Amniotic epithelial cell (primary cell): ENCODE measurements at regions not wholly inside any gene's neighbourhood (a gene's known extent, or its start where the extent isn't known, plus 50 kb on each side); places are given as distances from the start of the nearest gene placed in this dataset.
A peak's percentile ranks its signal among the peaks of the same experiment; 100 is the strongest.
"Not testable (repeated sequence)": the region's sequence is repeated elsewhere in the genome, so short reads cannot be mapped to it uniquely, and the experiment has no call there.

ENCODE experiments used
- DNase-seq: peaks from one replicate; pipeline ENCODE4 v3.0.0-alpha.2; 2010; ENCODE audit warnings: low read depth

DNA sequence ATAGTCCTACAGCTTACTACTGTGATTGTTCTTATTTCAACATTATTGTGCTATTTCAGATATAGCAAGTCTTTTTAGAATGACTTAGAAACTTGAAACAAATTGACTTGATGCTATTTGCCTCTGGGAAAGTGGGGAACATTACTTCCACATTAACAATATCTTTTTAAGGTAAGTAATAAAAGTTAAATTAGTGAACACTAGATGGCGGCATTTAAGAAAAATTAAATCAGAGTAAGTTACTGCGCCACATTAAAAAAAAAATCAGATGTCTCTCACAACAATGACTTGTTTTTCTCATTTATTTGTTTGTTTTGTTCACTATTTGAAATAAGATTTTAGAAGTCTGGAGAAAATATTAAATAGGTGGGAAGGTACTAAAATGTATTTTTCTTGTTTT is 1026.9 kb upstream of the SLIT2 start:
- DNase-seq, result peak; percentile 47

DNA sequence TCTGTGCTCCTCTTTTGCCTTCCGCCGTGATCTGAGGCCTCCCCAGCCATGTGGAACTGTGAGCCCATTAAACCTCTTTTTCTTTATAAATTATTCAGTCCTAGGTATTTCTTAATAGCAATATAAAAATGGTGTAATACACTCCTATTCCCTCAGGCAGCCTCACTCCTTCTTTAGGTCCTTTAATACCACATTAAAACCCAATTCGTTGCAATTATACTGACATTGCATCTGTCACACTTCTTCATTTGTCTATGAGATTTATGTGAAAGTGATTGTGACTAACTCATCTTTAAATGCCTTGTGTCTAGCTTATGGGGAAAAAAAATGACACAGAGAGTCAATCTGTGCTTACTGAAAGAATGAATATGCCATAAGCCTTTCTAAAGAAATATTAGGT is 1035.2 kb upstream of the SLIT2 start:
- no peak for DNase-seq

DNA sequence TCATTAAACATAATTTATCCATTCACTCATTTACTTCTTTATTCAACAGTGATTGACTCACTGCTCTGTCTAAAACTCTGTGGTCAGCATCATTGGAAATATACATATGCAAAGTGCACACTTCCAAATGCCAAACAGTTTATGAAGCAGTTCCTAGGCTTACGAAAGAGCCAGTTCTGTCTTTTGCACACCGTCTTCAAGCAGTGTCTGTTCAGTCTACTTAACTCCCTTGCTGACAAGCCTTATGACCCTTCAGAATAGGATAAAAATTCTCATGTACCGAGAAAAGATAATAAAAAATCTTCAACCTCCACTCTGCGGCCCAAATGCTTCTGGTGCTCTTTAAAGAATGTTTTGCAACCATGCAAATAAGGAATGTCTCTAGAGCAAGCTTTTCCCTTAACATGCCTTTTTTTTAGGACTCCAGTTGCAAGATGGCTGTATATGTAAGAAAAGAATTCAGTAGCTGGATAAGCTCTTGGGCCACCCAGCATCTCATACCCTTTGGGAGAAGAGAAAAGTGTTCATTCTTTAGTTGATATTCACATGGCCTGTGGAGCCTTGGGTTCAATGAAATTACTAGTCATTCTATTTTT is 1037.0 kb upstream of the SLIT2 start:
- peak; percentile 83 for DNase-seq

DNA sequence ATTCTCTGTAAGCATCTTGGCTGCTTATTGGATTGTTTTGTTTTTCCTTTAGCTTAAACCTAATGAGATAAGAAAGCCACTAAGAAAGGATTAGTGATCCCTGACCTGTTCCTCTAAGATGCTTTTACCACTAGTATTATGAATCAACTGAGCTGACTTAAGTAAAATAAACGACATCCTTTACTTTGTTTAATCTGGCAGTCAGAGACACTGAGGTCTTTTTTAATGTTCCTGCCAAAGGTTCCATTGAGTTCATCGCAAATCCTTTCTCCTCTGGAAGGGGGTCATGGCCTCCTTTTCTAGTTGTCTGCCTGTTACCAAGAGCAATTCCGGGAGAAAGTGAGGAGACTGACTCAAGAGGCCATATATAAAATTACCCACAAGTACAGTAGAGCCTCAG is 1038.3 kb upstream of the SLIT2 start:
- peak; percentile 86 for DNase-seq

- no peak for DNase-seq
Measured at GRCh38 chr4:19205853-19206252, 1045.9 kb upstream of the SLIT2 start.

- not testable (repeated sequence) for DNase-seq
Measured at GRCh38 chr4:19197838-19198237, 1053.9 kb upstream of the SLIT2 start.

DNA sequence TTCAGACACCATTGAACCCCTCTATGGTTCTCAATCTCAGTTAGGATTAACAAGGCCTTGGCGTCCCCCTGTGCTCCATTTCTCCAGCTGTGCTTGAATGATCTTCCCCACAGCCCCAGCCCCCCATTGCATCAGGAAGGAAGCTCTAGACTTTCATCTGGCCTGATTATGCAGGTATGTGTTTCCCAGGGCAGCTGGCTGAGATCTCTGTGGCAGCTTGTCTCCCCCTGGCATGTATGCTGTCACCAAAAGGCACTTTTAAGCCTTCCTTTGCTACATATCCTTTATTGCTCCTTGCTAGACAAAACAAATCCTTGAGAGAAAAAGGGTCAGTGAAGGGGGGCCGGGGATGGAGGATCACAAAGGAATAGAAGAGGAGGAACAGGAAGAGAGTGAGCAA is 1056.0 kb upstream of the SLIT2 start:
- DNase-seq, result no peak

DNA sequence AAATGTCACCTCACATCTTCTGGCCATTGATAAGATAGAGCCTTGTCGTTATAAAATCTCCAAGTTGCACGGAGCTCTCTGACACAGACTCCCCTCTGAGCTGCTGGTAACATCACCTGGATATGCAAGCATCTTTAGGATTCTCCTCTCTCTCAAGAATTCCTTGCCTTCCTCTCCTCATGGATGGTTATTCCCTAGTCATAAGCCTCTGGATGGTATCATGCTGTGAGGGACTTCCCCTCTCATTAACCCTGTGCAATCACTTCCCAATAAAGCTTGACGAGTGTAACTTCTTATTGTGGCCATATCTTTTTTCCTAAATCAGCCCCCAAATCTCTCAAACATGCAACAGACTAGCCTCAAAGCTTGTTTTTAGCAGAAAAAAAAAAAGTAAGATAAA is 1057.0 kb upstream of the SLIT2 start:
- no peak for DNase-seq

DNA sequence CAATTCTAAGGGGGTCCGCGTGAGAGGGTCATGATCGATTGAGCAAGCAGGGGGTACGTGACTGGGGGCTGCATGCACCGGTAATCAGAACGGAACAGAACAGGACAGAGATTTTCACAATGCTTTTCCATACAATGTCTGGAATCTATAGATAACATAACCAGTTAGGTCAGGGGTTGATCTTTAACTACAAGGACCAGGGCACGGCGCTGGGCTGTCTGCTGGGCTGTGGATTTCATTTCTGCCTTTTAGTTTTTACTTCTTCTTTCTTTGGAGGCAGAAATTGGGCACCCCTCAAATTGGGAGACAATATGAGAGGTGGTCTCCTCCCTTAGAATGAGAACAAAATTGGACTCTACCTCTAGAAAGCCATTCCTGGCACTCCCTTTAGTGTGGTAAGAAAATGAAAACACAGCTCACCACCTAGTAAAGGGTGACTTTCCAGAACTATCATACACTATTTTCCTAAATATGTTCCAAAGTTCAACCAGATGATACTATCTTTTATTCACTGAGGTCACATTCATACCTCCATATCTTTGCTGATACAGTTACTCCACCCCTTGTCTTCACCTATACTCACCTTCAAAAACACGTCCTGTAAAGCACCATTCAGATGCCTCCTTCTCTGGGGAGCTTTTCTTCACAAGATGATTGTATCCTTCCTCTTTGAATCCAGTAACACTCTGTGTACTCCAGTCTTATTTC is 1058.3 kb upstream of the SLIT2 start:
- no peak for DNase-seq

DNA sequence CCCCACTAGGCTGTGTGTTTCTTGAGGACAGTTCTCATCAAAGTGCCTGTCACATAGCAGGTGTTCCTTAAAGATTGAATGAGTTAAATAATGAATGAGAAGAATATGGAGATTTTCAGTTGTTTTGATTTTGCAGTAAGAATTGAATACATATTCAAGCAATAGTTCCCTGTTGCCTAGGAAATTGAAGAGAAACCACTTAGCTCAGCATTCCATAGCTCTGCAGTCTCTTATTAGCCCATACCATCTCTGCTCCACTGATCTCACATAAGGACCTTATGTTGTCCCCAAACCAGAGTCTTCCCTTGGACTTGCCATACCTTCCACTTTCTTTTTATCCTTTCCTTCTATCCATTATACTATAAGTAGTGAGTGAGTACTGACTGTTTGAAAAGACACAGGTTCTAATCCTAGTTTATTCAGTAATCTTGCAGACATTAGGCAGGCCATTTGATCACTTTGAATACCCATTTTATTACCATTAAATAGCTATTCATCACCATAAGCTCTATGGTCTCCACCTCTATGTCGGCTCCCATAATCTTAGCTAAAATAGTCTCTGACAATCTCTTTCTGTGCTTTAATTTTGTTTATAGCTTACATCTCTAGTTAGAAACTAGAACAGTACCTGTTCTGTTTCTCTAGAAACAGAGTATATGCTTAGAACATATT is 1059.6 kb upstream of the SLIT2 start:
- no peak for DNase-seq

- DNase-seq, result peak; percentile 14
Measured at GRCh38 chr4:19187691-19188090, 1064.0 kb upstream of the SLIT2 start.

DNA sequence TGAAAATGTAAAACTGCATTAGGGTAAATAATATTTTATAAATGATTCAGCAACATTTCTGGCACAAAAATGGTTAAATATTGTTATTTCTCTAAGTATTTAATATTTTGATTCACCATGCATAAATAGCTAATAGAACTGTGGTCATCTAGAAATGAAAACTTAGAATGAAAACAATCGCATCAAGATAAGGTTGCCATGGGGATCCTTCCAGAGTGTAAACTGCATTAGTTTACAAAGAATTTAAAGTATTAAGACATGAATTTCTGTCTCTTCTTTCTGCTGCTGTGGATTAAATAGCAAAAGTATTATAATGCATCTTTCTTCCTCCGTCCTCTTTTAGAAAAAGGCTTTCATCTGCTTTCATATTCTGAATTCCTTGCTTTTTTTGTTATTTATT is 1064.6 kb upstream of the SLIT2 start:
- DNase-seq, result peak; percentile 77

- DNase-seq, result not testable (repeated sequence)
Measured at GRCh38 chr4:19181631-19182030, 1070.1 kb upstream of the SLIT2 start.

- DNase-seq, result no peak
Measured at GRCh38 chr4:19178835-19179234, 1072.9 kb upstream of the SLIT2 start.

DNA sequence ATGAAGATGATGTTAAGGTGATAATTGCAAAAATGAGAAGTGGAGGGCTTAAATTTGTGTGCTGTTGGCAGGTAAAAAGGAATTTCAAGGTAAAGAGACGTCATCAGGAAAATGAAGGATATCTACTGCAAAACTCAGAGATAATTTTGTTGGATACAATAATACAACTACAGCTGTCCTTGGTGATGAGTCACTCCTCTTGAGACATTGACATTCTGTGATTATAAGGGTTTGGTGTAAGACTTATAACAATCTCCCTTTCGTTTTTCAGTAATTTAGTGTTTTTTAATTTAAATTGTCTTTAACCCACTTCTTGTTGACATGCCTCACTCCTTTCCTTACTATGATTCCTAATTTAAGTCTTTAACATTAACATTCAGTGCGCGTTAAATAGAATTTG is 1074.1 kb upstream of the SLIT2 start:
- DNase-seq, result peak; percentile 51

DNA sequence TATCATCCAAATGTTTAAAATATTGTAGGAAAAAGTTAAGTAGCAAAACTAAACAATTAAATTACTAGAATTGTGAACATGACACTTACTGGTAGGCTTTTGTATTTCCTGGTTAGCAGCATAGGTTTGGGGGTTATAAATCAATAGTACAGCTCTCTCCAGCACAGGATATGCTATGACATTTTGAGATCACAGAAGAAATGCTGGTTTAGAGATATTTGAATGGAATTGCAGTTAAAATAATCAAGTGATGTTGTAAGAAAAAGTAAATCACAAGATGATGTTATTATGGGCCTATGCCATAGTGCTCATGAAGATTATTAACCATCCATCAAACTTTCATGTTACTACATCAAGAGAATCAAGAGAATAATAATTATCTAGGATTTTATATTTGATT is 1079.9 kb upstream of the SLIT2 start:
- no peak for DNase-seq

GRCh38 chr4:19167311-19167710 is 1084.4 kb upstream of the SLIT2 start:
- DNase-seq, result no peak

DNA sequence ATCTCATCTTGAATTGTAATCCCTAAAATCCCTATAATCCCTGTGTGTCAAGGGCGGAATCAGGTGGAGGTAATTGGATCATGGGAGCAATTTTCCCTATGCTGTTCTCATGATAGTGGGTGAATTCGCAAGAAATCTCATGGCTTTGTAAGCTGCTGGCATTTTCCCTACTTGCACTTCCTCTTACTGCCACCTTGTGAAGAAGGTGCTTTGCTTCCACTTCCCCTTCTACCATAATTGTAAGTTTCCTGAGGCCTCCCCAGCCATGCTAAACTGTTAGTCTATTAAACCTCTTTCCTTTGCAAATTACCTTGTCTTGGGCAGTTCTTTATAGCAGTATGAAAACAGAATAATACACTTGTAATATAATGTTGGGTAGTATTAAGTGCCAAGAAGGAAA is 1087.4 kb upstream of the SLIT2 start:
- DNase-seq, result no peak

- no peak for DNase-seq
Measured at GRCh38 chr4:19159874-19160273, 1091.8 kb upstream of the SLIT2 start.

DNA sequence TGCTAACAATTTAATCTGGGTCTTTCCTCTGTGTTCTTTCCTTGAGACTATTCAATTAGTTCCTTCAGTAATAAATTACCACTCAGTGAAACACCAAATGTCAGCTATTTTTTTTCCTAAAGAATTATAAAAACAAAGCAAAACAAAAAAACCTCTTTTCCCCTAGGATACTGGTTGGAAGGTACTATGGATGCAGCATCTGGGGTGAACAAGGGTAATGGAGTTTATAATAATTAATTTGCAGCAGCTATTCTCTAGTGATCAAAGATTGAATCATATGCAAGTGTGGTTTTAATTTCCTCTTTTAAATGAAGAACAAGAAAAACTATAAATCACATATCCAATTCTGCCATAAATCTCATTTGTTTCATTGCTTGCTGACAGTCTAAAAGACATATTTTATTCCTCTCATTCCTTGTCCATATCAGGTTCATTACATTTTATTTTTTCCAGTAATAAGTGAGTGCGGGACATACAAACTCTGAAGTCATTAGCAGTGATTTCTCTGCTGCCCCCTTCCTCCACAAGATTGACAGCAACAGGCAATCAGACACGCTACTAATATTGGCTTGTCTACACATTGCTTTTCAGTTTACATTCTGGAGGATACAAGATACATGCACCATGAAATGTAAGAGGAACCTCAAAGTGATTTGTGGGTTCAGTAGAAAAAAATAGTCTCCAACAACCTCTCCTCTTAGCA is 1093.4 kb upstream of the SLIT2 start:
- DNase-seq, result no peak

GRCh38 chr4:19156786-19157185 is 1094.9 kb upstream of the SLIT2 start:
- DNase-seq, result no peak

GRCh38 chr4:19155568-19155967 is 1096.1 kb upstream of the SLIT2 start:
- peak; percentile 18 for DNase-seq

DNA sequence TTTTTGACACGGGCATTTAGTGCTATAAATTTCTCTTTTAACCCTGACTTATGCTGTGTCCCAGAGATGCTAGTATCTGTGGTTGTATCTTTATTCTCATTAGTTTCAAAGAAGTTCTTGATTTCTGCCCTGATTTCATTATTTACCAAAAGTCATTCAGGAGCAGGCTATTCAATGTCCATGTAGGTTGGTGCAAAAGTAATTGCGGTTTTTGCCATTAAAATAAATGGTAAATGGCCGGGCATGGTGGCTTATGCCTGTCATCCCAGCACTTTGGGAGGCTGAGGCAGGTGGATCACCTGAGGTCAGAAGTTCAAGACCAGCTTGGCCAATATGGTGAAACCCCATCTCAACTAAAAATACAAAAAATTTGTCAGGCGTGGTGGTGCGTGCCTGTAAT is 1097.4 kb upstream of the SLIT2 start:
- DNase-seq, result not testable (repeated sequence)
